ENCODE measurements at regions not wholly inside any gene's neighbourhood (a gene's known extent, or its start where the extent isn't known, plus 50 kb on each side); places are given as distances from the start of the nearest gene placed in this dataset.

- no peaks in the 10 kb centered on the region for H3K36me3 Mint-ChIP-seq (ENCODE audit: unreplicated experiment)
- peaks cover 3% of the 10 kb centered on the region for H3K9me3 Mint-ChIP-seq (ENCODE audit: unreplicated experiment)
- no peak for DNase-seq (ENCODE audit: extremely low spot score, unreplicated experiment)
- H3K27me3 Mint-ChIP-seq (ENCODE audit: unreplicated experiment) = peaks cover 15% of the 10 kb centered on the region
- H3K4me3 Mint-ChIP-seq (ENCODE audit: unreplicated experiment) = no peak overlapping the region
- TF ChIP-seq CTCF (IDR thresholded peaks at IDR 0.05) = no peak
- H3K4me1 Mint-ChIP-seq (ENCODE audit: unreplicated experiment) = no peaks in the 10 kb centered on the region
- no peak overlapping the region for H3K27ac Mint-ChIP-seq (ENCODE audit: unreplicated experiment)
Measured at GRCh38 chr10:33579996-33580395, 245.5 kb upstream of the NRP1 start.

GRCh38 chr10:33573606-33574005, 239.1 kb upstream of the NRP1 start:
- TF ChIP-seq CTCF (IDR thresholded peaks at IDR 0.05) = no peak
- Mint-ChIP-seq H3K36me3 (ENCODE audit: unreplicated experiment) (no peaks in the 10 kb centered on the region), H3K9me3 (ENCODE audit: unreplicated experiment) (peaks cover 3% of the 10 kb centered on the region), H3K4me1 (ENCODE audit: unreplicated experiment) (no peaks in the 10 kb centered on the region), H3K27ac (ENCODE audit: unreplicated experiment) (no peak overlapping the region), H3K27me3 (ENCODE audit: unreplicated experiment) (peaks cover 10% of the 10 kb centered on the region), H3K4me3 (ENCODE audit: unreplicated experiment) (no peak overlapping the region)
- no peak for DNase-seq (ENCODE audit: extremely low spot score, unreplicated experiment)

- Mint-ChIP-seq H3K27me3 (ENCODE audit: unreplicated experiment) (peaks cover 10% of the 10 kb centered on the region), H3K4me3 (ENCODE audit: unreplicated experiment) (no peak overlapping the region), H3K27ac (ENCODE audit: unreplicated experiment) (no peak overlapping the region), H3K4me1 (ENCODE audit: unreplicated experiment) (no peaks in the 10 kb centered on the region), H3K36me3 (ENCODE audit: unreplicated experiment) (no peaks in the 10 kb centered on the region), H3K9me3 (ENCODE audit: unreplicated experiment) (peaks cover 3% of the 10 kb centered on the region)
- no peak for DNase-seq (ENCODE audit: extremely low spot score, unreplicated experiment)
- TF ChIP-seq CTCF (IDR thresholded peaks at IDR 0.05) = no peak
Measured at GRCh38 chr10:33571616-33572015, 237.1 kb upstream of the NRP1 start.

- H3K27ac Mint-ChIP-seq (ENCODE audit: unreplicated experiment) = no peak overlapping the region
- no peaks in the 10 kb centered on the region for H3K36me3 Mint-ChIP-seq (ENCODE audit: unreplicated experiment)
- TF ChIP-seq CTCF (IDR thresholded peaks at IDR 0.05) = no peak
- DNase-seq (ENCODE audit: extremely low spot score, unreplicated experiment) = no peak
- no peak overlapping the region for H3K4me3 Mint-ChIP-seq (ENCODE audit: unreplicated experiment)
- H3K4me1 Mint-ChIP-seq (ENCODE audit: unreplicated experiment) = peaks cover under 1% of the 10 kb centered on the region
- peaks cover 10% of the 10 kb centered on the region for H3K27me3 Mint-ChIP-seq (ENCODE audit: unreplicated experiment)
- H3K9me3 Mint-ChIP-seq (ENCODE audit: unreplicated experiment) = peaks cover 3% of the 10 kb centered on the region
Measured at GRCh38 chr10:33570495-33570894, 236.0 kb upstream of the NRP1 start.

- H3K4me1 Mint-ChIP-seq (ENCODE audit: unreplicated experiment) = peaks cover 2% of the 10 kb centered on the region
- H3K27ac Mint-ChIP-seq (ENCODE audit: unreplicated experiment) = no peak overlapping the region
- DNase-seq (ENCODE audit: extremely low spot score, unreplicated experiment) = no peak
- no peak overlapping the region for H3K4me3 Mint-ChIP-seq (ENCODE audit: unreplicated experiment)
- peaks cover 6% of the 10 kb centered on the region for H3K27me3 Mint-ChIP-seq (ENCODE audit: unreplicated experiment)
- TF ChIP-seq CTCF (IDR thresholded peaks at IDR 0.05) = no peak
- H3K36me3 Mint-ChIP-seq (ENCODE audit: unreplicated experiment) = no peaks in the 10 kb centered on the region
- no peaks in the 10 kb centered on the region for H3K9me3 Mint-ChIP-seq (ENCODE audit: unreplicated experiment)
Measured at GRCh38 chr10:33569702-33570101, 235.2 kb upstream of the NRP1 start.

Measured in osteocyte (in vitro differentiated cells).